Fibroblast of the aortic adventitia (primary cell): ENCODE measurements at regions not wholly inside any gene's neighbourhood (a gene's known extent, or its start where the extent isn't known, plus 50 kb on each side); places are given as distances from the start of the nearest gene placed in this dataset.
A peak's percentile ranks its signal among the peaks of the same experiment; 100 is the strongest.
"Not testable (repeated sequence)": the region's sequence is repeated elsewhere in the genome, so short reads cannot be mapped to it uniquely, and the experiment has no call there.

Experiments used
- DNase-seq: peaks from one replicate; pipeline ENCODE4 v3.0.0-alpha.2; 2010; ENCODE audit warnings: low read depth
- H3K4me3 ChIP-seq: 2 replicates; pipeline ENCODE4 v1.5.1; 2011; ENCODE audit warnings: low read depth, mild to moderate bottlenecking, control low read depth, low read length, moderate library complexity
- TF ChIP-seq, protein P1 (sequence below): IDR thresholded peaks from 2 replicates; pipeline ENCODE4 v1.5.1; 2011; ENCODE audit warnings: mild to moderate bottlenecking, low read length, control low read depth, inconsistent platforms; ENCODE audit not compliant: insufficient read depth

DNA sequence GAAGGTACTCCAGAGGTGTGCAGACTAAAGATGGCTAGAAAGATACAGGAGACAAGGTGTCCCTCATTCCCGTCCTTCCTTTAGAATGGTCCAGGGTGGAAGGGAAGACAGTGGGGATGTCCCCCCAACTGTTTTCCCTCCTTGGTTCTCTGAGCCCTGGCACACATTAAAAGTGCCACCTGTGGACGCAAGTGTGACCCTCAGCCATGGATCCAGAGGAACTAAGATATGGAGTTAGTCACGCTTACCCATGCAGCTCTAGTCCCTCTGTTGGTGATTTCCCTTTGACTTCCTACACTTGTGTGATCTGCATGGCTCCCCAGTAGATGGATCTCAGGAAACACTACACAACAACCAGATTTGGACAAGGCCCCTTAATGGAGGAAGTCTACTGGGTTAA lies 113.1 kb upstream of the SRD5A2 start:
- peak; percentile 4 for DNase-seq
- H3K4me3 ChIP-seq: no peak overlapping the region
- TF ChIP-seq, protein P1, sequence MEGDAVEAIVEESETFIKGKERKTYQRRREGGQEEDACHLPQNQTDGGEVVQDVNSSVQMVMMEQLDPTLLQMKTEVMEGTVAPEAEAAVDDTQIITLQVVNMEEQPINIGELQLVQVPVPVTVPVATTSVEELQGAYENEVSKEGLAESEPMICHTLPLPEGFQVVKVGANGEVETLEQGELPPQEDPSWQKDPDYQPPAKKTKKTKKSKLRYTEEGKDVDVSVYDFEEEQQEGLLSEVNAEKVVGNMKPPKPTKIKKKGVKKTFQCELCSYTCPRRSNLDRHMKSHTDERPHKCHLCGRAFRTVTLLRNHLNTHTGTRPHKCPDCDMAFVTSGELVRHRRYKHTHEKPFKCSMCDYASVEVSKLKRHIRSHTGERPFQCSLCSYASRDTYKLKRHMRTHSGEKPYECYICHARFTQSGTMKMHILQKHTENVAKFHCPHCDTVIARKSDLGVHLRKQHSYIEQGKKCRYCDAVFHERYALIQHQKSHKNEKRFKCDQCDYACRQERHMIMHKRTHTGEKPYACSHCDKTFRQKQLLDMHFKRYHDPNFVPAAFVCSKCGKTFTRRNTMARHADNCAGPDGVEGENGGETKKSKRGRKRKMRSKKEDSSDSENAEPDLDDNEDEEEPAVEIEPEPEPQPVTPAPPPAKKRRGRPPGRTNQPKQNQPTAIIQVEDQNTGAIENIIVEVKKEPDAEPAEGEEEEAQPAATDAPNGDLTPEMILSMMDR: no peak

- no peak overlapping the region for H3K4me3 ChIP-seq
- TF ChIP-seq, protein P1: peak; percentile 46
- DNase-seq: peak; percentile 4
Observed at GRCh38 chr2:31688282-31688681, 107.5 kb upstream of the SRD5A2 start.

DNA sequence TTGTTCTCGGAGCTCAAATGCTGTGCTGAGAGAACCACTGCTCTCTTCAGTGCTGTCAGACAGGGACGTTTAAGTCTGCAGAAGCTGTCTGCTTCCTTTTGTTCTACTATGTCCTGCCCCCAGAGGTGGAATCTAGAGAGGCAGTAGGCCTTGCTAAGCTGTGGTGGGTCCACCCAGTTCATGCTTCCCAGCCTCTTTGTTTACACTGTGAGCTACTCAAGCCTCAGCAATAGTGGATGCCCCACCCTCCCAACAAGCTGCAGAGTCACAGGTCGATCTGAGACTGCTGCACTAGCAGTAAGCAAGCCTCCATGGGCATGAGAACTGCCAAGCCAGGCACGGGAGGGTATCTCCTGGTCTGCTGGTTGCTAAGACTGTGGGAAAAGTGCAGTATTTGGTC lies 102.8 kb upstream of the SRD5A2 start:
- not testable (repeated sequence) for DNase-seq

GRCh38 chr2:31675485-31675901 lies 94.8 kb upstream of the SRD5A2 start:
- TF ChIP-seq, protein P1: no peak
- no peak for DNase-seq
- no peak overlapping the region for H3K4me3 ChIP-seq

More for the DNA sequence above, 102.8 kb upstream of the SRD5A2 start:
- H3K4me3 ChIP-seq: not testable (repeated sequence)

GRCh38 chr2:31674446-31674845 lies 93.7 kb upstream of the SRD5A2 start:
- no peak overlapping the region for H3K4me3 ChIP-seq
- no peak for DNase-seq
- TF ChIP-seq, protein P1: no peak

DNA sequence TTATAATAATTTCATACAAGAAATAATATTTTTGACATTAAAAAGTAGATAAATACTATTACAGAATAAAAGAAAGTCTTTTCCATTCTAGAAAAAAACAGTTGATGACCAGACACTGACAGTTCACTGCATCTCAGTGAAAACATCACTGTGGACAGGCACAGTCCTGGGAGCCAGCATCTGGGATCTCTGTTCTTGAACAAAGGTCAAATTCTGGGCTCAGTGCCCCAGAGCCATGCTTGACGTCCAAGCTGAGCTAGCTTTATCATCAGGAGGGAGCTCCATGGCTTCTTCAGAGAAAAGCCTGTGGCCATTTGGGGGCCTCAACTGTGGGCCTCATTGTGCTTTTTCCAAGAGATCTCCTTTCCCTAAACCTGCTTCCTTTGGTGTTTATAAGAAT lies 86.1 kb upstream of the SRD5A2 start:
- no peak for DNase-seq
- TF ChIP-seq, protein P1: no peak
- no peak overlapping the region for H3K4me3 ChIP-seq

GRCh38 chr2:31664949-31665724 lies 84.4 kb upstream of the SRD5A2 start:
- TF ChIP-seq, protein P1: no peak
- no peak overlapping the region for H3K4me3 ChIP-seq
- no peak for DNase-seq
